Left ventricle myocardium inferior (tissue), 1 donor: ENCODE measurements at regions not wholly inside any gene's neighbourhood (a gene's known extent, or its start where the extent isn't known, plus 50 kb on each side); places are given as distances from the start of the nearest gene placed in this dataset.
A peak's percentile ranks its signal among the peaks of the same experiment; 100 is the strongest.

Experiments
- DNase-seq: peaks from one replicate; pipeline ENCODE4 v3.0.0-alpha.2; 2020
- H3K27ac ChIP-seq: fragments of 200-600 bp; replicated peaks from 2 replicates; pipeline ENCODE4 v1.8.0; 2021
- H3K27me3 ChIP-seq: fragments of 200-600 bp; 2 replicates; pipeline ENCODE4 v1.8.0; 2021; ENCODE audit warnings: low read depth
- H3K36me3 ChIP-seq: fragments of 200-600 bp; 2 replicates; pipeline ENCODE4 v1.8.0; 2021
- H3K4me1 ChIP-seq: fragments of 200-600 bp; 2 replicates; pipeline ENCODE4 v1.8.0; 2021
- H3K4me3 ChIP-seq: fragments of 200-600 bp; 2 replicates; pipeline ENCODE4 v1.8.0; 2021; ENCODE audit warnings: mild to moderate bottlenecking, moderate library complexity
- H3K9me3 ChIP-seq: fragments of 200-600 bp; replicated peaks from 2 replicates; pipeline ENCODE4 v1.8.0; 2021
- intact Hi-C: fragments of 100-400 bp; cut with micrococcal nuclease; formaldehyde crosslinking; loops from one replicate; pipeline ENCODE4 v1.11.0; 2022
- TF ChIP-seq, protein P1 (sequence below): fragments of 200-600 bp; IDR thresholded peaks from 2 replicates; pipeline ENCODE4 v1.8.0; 2021; ENCODE audit warnings: antibody characterized with exemption, mild to moderate bottlenecking, borderline replicate concordance
- donor health status: DM: no; HTN: yes; CAD: no; lungs with severe emphysema.

DNA sequence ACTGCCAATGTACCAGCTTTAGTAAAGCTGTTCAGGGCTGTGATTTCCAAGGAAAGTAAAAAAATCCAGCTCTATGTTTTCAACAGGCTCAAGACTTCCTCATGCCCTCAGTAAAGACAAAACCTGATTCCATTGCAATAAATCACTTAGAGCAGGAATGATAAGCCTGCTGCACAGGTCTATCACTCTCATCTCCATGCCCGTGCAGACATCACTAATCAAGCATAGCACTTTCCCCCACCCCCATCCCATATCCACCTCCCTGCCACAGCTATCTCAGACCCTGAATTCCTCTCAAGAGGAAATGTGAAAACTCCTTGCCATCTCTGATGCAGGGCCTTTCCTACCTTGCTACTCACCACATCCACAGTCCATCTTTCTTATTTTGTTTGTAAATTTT lies 554.9 kb downstream of the MAFB start:
- H3K36me3 ChIP-seq: no peaks in the 10 kb centered on the region
- peaks cover 14% of the 10 kb centered on the region for H3K9me3 ChIP-seq
- H3K4me1 ChIP-seq: no peaks in the 10 kb centered on the region
- no peak overlapping the region for H3K4me3 ChIP-seq
- intact Hi-C loops: no loop called here
- no peaks in the 10 kb centered on the region for H3K27me3 ChIP-seq
- TF ChIP-seq, protein P1, sequence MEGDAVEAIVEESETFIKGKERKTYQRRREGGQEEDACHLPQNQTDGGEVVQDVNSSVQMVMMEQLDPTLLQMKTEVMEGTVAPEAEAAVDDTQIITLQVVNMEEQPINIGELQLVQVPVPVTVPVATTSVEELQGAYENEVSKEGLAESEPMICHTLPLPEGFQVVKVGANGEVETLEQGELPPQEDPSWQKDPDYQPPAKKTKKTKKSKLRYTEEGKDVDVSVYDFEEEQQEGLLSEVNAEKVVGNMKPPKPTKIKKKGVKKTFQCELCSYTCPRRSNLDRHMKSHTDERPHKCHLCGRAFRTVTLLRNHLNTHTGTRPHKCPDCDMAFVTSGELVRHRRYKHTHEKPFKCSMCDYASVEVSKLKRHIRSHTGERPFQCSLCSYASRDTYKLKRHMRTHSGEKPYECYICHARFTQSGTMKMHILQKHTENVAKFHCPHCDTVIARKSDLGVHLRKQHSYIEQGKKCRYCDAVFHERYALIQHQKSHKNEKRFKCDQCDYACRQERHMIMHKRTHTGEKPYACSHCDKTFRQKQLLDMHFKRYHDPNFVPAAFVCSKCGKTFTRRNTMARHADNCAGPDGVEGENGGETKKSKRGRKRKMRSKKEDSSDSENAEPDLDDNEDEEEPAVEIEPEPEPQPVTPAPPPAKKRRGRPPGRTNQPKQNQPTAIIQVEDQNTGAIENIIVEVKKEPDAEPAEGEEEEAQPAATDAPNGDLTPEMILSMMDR: no peak
- H3K27ac ChIP-seq: no peak overlapping the region
- DNase-seq: no peak

DNA sequence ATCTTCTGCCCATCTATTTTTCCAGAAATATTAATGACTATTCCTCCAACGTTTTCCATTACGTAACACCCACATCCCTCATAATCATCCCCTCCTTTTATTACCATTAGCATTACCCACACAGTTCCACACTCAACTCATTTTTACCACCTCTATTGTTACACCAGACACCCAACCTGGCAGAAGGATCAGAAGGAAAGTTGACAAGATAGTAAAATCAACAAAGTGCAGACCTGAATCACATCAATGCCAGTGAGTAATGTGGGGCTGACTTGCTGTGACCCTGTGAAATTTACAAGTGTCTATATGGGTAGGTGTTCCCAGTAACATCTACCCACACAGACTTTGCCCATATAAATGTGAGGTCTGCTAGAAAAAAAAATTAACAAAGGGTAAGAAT lies 568.2 kb downstream of the MAFB start:
- no peak overlapping the region for H3K4me3 ChIP-seq
- TF ChIP-seq, protein P1: no peak
- H3K27me3 ChIP-seq: no peaks in the 10 kb centered on the region
- intact Hi-C loops: no loop called here
- no peaks in the 10 kb centered on the region for H3K4me1 ChIP-seq
- no peaks in the 10 kb centered on the region for H3K9me3 ChIP-seq
- no peak overlapping the region for H3K27ac ChIP-seq
- no peak for DNase-seq
- H3K36me3 ChIP-seq: no peaks in the 10 kb centered on the region

- peaks cover 13% of the 10 kb centered on the region for H3K4me1 ChIP-seq
- no peak overlapping the region for H3K4me3 ChIP-seq
- no peaks in the 10 kb centered on the region for H3K9me3 ChIP-seq
- DNase-seq: no peak
- H3K27me3 ChIP-seq: no peaks in the 10 kb centered on the region
- no peak overlapping the region for H3K27ac ChIP-seq
- intact Hi-C loops: no loop called here
- TF ChIP-seq, protein P1: no peak
- H3K36me3 ChIP-seq: no peaks in the 10 kb centered on the region
These were observed 577.8 kb downstream of the MAFB start for GRCh38 chr20:40111282-40111681.

DNA sequence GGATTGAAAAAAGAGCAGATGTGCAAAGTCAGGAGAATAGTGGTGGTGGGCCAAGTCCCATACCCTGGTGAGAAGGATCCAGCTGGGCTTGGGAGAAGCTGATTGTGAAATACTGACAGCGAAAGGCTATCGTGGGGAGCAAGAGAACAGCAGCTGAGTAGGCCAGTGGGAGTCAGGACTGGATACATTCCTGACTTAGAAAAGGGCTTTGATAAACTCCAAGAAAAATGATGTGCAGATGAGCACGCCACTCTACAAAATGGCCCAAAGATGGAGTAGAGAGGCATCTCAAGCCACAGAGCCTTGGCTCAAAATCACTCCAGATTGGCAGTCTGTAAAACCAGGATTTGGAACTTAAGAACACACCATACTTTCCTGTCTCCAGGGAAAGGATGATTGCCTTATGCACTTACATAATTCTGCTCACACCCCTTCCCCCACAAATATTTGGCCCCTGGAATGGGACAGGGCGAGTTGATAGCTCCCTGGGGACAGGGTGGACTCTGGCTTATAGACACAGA lies 578.7 kb downstream of the MAFB start:
- DNase-seq: peak; percentile 25
- Histone ChIP-seq H3K36me3 (no peaks in the 10 kb centered on the region), H3K27me3 (no peaks in the 10 kb centered on the region), H3K4me3 (no peak overlapping the region), H3K4me1 (peaks cover 13% of the 10 kb centered on the region), H3K27ac (peak overlapping the region; percentile 33), H3K9me3 (no peaks in the 10 kb centered on the region)
- TF ChIP-seq, protein P1: no peak
- intact Hi-C loops: no loop called here

DNA sequence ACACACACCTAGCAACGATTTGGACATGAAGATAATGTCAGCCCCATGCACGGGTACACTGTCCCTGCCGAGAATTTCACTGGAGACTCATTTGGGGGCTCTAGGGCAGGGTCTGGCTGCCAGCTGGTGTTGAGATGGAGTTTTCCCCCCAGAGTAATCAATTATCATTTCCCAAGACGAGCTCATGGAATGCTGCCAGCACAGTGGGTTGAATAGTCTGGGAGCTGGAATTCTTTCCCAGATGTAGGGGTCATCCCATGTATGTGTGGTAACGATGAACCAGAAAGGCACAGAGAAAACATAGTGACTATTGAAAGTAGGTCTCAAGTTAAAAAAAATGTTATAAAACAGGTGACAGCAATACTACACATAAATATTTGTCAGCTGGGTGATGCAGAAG lies 579.9 kb downstream of the MAFB start:
- TF ChIP-seq, protein P1: no peak
- H3K27ac ChIP-seq: no peak overlapping the region
- H3K36me3 ChIP-seq: no peaks in the 10 kb centered on the region
- DNase-seq: no peak
- H3K27me3 ChIP-seq: peaks cover 2% of the 10 kb centered on the region
- peaks cover 13% of the 10 kb centered on the region for H3K4me1 ChIP-seq
- no peaks in the 10 kb centered on the region for H3K9me3 ChIP-seq
- intact Hi-C loops: no loop called here
- no peak overlapping the region for H3K4me3 ChIP-seq

DNA sequence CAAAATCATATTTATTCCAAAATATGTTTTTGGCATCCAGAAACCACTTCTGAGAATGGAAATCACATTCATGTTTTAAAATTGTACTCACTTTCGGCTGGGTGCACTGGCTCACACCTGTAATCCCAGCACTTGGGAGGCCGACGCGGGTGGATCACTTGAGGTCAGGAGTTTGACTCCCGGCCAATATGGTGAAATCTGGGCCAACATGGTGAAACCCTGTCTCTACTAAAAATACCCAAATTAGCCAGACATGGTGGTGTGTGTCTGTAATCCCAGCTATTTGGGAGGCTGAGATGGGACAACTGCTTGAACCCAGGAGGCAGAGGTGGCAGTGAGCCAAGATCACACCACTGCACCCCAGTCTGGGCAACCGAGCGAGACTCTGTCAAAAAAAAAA lies 580.7 kb downstream of the MAFB start:
- no peak overlapping the region for H3K27ac ChIP-seq
- no peaks in the 10 kb centered on the region for H3K36me3 ChIP-seq
- no peak for DNase-seq
- no peak overlapping the region for H3K4me3 ChIP-seq
- intact Hi-C loops: no loop called here
- TF ChIP-seq, protein P1: no peak
- no peaks in the 10 kb centered on the region for H3K9me3 ChIP-seq
- H3K27me3 ChIP-seq: peaks cover 8% of the 10 kb centered on the region
- peaks cover 13% of the 10 kb centered on the region for H3K4me1 ChIP-seq
